Astrocyte of the cerebellum (primary cell): ENCODE measurements at regions not wholly inside any gene's neighbourhood (a gene's known extent, or its start where the extent isn't known, plus 50 kb on each side); places are given as distances from the start of the nearest gene placed in this dataset.
A peak's percentile ranks its signal among the peaks of the same experiment; 100 is the strongest.

Source experiments
- DNase-seq: peaks from one replicate; pipeline ENCODE4 v3.0.0-alpha.2; 2011; ENCODE audit warnings: low read depth
- H3K4me3 ChIP-seq: 2 replicates; pipeline ENCODE4 v1.5.1; 2011; ENCODE audit warnings: mild to moderate bottlenecking, low read depth, low read length, moderate library complexity
- in situ Hi-C: cut with HindIII; loops from 2 replicates; pipeline ENCODE4 v1.10.0; 2017; ENCODE audit warnings: low sequenced_read_pairs
- TF ChIP-seq, protein P1 (sequence below): IDR thresholded peaks from 2 replicates; pipeline ENCODE4 v1.5.1; 2012; ENCODE audit warnings: low read length, low read depth, moderate library complexity, mild to moderate bottlenecking; ENCODE audit errors: missing control alignments

DNA sequence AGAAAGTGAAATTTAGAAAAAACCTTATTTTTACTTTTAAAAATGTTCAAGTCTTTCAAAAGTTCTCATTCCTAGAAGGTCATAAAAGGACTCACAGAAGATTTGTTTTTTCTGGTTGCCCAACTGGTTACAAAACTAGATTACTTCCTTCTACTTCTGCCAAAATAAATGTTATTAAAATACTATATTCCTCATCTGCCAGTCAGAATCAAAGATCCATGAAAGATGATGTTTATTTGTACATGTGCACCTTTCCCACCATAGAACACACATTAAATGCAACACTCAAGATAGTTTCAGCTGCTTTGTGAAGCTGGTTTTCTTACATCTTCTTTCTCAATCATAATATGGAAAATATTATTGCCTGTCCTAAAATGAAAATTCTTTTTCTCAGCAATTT lies 465.4 kb downstream of the ETV1 start:
- in situ Hi-C loops: no loop called here
- no peak for DNase-seq

DNA sequence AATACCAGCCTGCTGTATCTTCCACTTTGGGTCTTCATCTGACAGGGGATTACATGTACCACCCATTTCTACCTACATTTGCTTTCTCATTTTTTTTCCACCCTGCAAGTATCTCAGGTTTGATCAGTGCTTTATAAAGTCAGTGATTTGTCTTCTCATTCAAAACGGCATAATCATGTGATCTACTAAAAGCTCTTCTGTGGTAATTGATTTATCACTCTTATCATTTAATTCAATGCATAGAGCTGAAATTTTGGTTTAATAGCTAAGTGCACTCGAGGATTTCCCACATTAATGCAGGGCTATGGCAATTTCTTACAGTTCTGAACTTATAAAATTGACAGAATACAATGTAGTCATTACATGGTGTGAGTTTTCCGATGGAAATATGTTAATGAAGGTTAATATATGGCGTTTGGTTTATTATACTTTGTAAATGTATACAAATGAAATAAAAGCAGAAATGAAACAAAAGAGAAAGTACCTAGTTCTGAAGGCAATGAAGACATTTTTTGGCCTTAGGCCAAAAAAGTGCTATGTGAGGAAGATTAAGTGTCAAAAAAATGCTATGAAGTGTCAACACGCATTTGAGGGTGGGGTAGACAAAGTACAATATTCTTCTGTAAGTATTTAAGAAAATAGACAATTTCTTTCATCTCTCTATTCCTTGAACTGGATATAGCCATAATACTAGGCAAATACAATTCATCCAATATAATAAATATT lies 457.3 kb downstream of the ETV1 start:
- DNase-seq: no peak
- in situ Hi-C loops: loop anchor here (25.0 kb wide), 1 partner anchor 205 kb away; no protein-coding TSS in a partner anchor
- TF ChIP-seq, protein P1, sequence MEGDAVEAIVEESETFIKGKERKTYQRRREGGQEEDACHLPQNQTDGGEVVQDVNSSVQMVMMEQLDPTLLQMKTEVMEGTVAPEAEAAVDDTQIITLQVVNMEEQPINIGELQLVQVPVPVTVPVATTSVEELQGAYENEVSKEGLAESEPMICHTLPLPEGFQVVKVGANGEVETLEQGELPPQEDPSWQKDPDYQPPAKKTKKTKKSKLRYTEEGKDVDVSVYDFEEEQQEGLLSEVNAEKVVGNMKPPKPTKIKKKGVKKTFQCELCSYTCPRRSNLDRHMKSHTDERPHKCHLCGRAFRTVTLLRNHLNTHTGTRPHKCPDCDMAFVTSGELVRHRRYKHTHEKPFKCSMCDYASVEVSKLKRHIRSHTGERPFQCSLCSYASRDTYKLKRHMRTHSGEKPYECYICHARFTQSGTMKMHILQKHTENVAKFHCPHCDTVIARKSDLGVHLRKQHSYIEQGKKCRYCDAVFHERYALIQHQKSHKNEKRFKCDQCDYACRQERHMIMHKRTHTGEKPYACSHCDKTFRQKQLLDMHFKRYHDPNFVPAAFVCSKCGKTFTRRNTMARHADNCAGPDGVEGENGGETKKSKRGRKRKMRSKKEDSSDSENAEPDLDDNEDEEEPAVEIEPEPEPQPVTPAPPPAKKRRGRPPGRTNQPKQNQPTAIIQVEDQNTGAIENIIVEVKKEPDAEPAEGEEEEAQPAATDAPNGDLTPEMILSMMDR: no peak
- no peak overlapping the region for H3K4me3 ChIP-seq

More for the DNA sequence above, 465.4 kb downstream of the ETV1 start:
- H3K4me3 ChIP-seq: no peak overlapping the region
- TF ChIP-seq, protein P1: no peak

DNA sequence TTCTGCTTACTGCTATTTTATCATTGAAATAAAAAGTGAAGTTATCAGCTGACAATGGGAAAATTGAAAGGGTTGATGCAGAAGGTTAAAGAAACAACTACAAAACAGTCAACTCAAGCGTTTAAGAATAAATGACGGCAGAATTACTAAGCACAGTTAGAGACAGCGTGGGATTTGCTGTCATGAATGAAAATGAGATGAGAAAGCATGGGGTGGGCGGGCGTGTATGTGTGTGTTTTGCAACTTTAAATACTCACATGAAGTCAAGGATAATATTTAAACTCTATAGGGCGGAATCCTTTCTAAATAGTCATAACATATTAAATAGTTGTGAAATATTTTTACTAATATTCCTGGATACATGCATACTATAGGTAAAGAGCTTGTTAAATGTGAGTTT lies 450.8 kb downstream of the ETV1 start:
- in situ Hi-C loops: loop anchor here (25.0 kb wide), 1 partner anchor 199 kb away; no protein-coding TSS in a partner anchor
- DNase-seq: no peak
- TF ChIP-seq, protein P1: no peak
- no peak overlapping the region for H3K4me3 ChIP-seq

DNA sequence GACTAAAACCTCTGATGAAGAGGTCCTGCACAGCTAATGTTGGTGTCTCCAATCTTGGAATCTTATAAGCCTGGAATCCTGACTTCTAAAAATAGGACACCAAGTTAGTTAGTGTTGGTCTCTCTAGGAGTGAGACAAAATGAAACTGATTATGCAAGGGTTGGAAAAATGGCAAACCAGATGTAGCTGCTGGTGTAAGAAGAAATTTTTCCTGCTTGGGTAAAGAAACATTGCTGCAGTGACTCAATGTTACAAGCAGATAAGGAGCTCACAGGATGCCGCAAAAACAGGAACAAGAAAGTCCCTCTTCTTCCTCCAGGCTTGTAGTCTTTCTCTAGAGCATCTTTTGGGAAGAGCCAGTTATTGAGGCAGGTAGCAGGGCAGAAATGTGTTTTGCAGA lies 449.0 kb downstream of the ETV1 start:
- DNase-seq: peak; percentile 1
- in situ Hi-C loops: loop anchor here (25.0 kb wide), 1 partner anchor 197 kb away; no protein-coding TSS in a partner anchor
- TF ChIP-seq, protein P1: no peak
- no peak overlapping the region for H3K4me3 ChIP-seq

DNA sequence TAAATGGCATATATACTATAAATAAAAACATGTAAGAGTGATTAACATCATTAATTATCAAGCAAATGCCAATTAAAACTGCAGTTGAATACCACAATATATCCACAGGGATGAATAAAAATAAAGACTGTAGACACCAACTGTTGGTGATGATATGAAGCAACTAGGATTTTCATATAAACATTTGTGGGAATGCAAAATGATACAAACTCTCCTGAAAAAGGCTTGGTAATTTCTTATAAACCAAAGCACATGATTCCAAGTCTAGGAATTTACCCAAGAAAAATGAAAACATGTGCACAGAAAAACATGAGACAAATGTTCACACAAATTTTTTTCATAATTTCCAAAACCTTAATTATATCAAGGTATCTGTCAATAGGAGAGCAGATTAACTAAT lies 448.1 kb downstream of the ETV1 start:
- in situ Hi-C loops: loop anchor here (25.0 kb wide), 1 partner anchor 196 kb away; no protein-coding TSS in a partner anchor
- H3K4me3 ChIP-seq: no peak overlapping the region
- DNase-seq: no peak
- TF ChIP-seq, protein P1: no peak

DNA sequence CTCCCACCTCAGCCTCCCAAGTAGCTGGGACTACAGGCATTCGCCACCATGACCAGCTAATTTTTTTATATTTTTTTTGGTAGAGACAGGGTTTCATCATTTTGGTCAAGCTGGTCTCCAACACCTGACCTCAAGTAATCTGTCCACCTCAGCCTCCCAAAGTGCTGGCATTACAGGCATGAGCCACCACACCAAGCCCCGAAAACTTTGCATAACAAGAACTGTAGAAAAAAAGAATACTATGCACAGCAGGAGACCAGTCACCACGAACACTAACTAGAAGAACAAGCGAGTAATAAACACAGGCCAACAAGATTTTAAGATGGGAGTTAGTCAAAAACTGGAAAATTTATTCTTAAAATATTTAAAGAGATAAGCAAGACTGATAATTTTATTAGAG lies 447.0 kb downstream of the ETV1 start:
- in situ Hi-C loops: loop anchor here (25.0 kb wide), 1 partner anchor 195 kb away; no protein-coding TSS in a partner anchor
- no peak overlapping the region for H3K4me3 ChIP-seq
- no peak for DNase-seq
- TF ChIP-seq, protein P1: no peak
